Liver (tissue), 8 donors: ENCODE measurements at regions not wholly inside any gene's neighbourhood (a gene's known extent, or its start where the extent isn't known, plus 50 kb on each side); places are given as distances from the start of the nearest gene placed in this dataset.

ENCODE experiments used
- DNase-seq: peaks from one replicate; pipeline ENCODE4 v3.0.0-alpha.2; 2017; ENCODE audit warnings: low spot score
- H3K27ac ChIP-seq, 2 donors: one replicate each; pipeline ENCODE4 v1.7.0; 2013; ENCODE audit warnings: inconsistent platforms in 2 of 2, low read length in 2 of 2, control low read depth in 1 of 2, low read depth in 1 of 2, mild to moderate bottlenecking in 1 of 2
- H3K27me3 ChIP-seq, 4 donors: one replicate each; pipeline versions ENCODE4 v1.6.1 to v1.7.0; 2013; ENCODE audit warnings: low read length in 3 of 4, inconsistent platforms in 1 of 4, mild to moderate bottlenecking in 1 of 4, moderate library complexity in 1 of 4; ENCODE audit not compliant: control insufficient read depth in 4 of 4, insufficient read depth in 4 of 4
- H3K36me3 ChIP-seq, 4 donors: one replicate each; pipeline versions ENCODE4 v1.6.1 to v1.7.0; 2013; ENCODE audit warnings: low read length in 3 of 4, mild to moderate bottlenecking in 3 of 4, low read depth in 1 of 4, moderate library complexity in 1 of 4; ENCODE audit not compliant: control insufficient read depth in 4 of 4, insufficient read depth in 3 of 4
- H3K4me1 ChIP-seq, 4 donors: one replicate each; pipeline versions ENCODE4 v1.6.1 to v1.7.0; 2013; ENCODE audit warnings: low read length in 3 of 4, mild to moderate bottlenecking in 3 of 4, moderate library complexity in 1 of 4; ENCODE audit not compliant: control insufficient read depth in 4 of 4, insufficient read depth in 4 of 4
- H3K4me3 ChIP-seq, 3 donors: one replicate each; pipeline versions ENCODE4 v1.6.1 to v1.7.0; 2013; ENCODE audit warnings: low read length in 3 of 3, control low read depth in 1 of 3, low read depth in 1 of 3, mild to moderate bottlenecking in 1 of 3
- H3K9ac ChIP-seq, 2 donors: one replicate each; pipeline ENCODE4 v1.7.0; 2013; ENCODE audit warnings: low read length in 2 of 2, mild to moderate bottlenecking in 2 of 2, moderate library complexity in 2 of 2, control low read depth in 1 of 2, low read depth in 1 of 2
- H3K9me3 ChIP-seq, 4 donors: one replicate each; pipeline versions ENCODE4 v1.6.1 to v1.7.0; 2013; ENCODE audit warnings: low read length in 3 of 4; ENCODE audit not compliant: control insufficient read depth in 4 of 4
- EGR1 ChIP-seq, 2 donors: IDR thresholded peaks; 2 replicates each; pipeline ENCODE4 v1.6.1; 2016 to 2018; ENCODE audit warnings: antibody characterized with exemption in 2 of 2, low read depth in 2 of 2
- FOXA1 ChIP-seq: IDR thresholded peaks from 2 replicates; pipeline ENCODE4 v1.6.1; 2016; ENCODE audit warnings: antibody characterized with exemption
- FOXA2 ChIP-seq: IDR thresholded peaks from 2 replicates; pipeline ENCODE4 v1.6.1; 2016; ENCODE audit warnings: antibody characterized with exemption
- GABPA ChIP-seq, 2 donors: IDR thresholded peaks in 1 of 2; conservative IDR thresholded peaks in 1 of 2; 2 replicates each; pipeline ENCODE4 v1.6.1; 2016; ENCODE audit warnings: antibody characterized with exemption in 2 of 2, mild to moderate bottlenecking in 1 of 2, moderate library complexity in 1 of 2
- HNF4A ChIP-seq, 2 donors: conservative IDR thresholded peaks; 2 replicates each; pipeline ENCODE4 v1.6.1; 2016; ENCODE audit warnings: antibody characterized with exemption in 2 of 2, mild to moderate bottlenecking in 2 of 2
- HNF4G ChIP-seq: IDR thresholded peaks from 2 replicates; pipeline ENCODE4 v1.6.1; 2016; ENCODE audit warnings: antibody characterized with exemption
- JUND ChIP-seq, 2 donors: IDR thresholded peaks; 2 replicates each; pipeline ENCODE4 v1.6.1; 2016; ENCODE audit warnings: antibody characterized with exemption in 2 of 2
- NR2F2 ChIP-seq: IDR thresholded peaks from 2 replicates; pipeline ENCODE4 v1.6.1; 2016; ENCODE audit warnings: antibody characterized with exemption
- RAD21 ChIP-seq, 2 donors: IDR thresholded peaks; 2 replicates each; pipeline ENCODE4 v1.6.1; 2016; ENCODE audit warnings: antibody characterized with exemption in 2 of 2, mild to moderate bottlenecking in 2 of 2
- RXRA ChIP-seq, 2 donors: IDR thresholded peaks; 2 replicates each; pipeline ENCODE4 v1.6.1; 2017 to 2018; ENCODE audit warnings: antibody characterized with exemption in 2 of 2, mild to moderate bottlenecking in 1 of 2
- SP1 ChIP-seq: IDR thresholded peaks from 2 replicates; pipeline ENCODE4 v1.6.1; 2018; ENCODE audit warnings: antibody characterized with exemption, mild to moderate bottlenecking
- TAF1 ChIP-seq: conservative IDR thresholded peaks from 2 replicates; pipeline ENCODE4 v1.6.1; 2016; ENCODE audit warnings: antibody characterized with exemption, mild to moderate bottlenecking
- YY1 ChIP-seq: IDR thresholded peaks from 2 replicates; pipeline ENCODE4 v1.6.1; 2016; ENCODE audit warnings: antibody characterized with exemption, mild to moderate bottlenecking
- WGBS: extraction: QIAGEN DNeasy Blood & Tissue Kit; methylation state at CpG from one replicate; pipeline ENCODE4 v1.1.7; 2013; 5-methylcytosine and 5-hydroxymethylcytosine counted together
- TF ChIP-seq, protein P1 (sequence below): IDR thresholded peaks from 2 replicates; pipeline ENCODE4 v1.6.1; 2016; ENCODE audit warnings: antibody characterized with exemption
- TF ChIP-seq, protein P2 (sequence below): IDR thresholded peaks from 2 replicates; pipeline ENCODE4 v1.6.1; 2016; ENCODE audit warnings: antibody characterized with exemption
- TF ChIP-seq, protein P3 (sequence below): IDR thresholded peaks from 2 replicates; pipeline ENCODE4 v1.6.1; 2016; ENCODE audit warnings: antibody characterized with exemption
- TF ChIP-seq, protein P4 (sequence below): IDR thresholded peaks from 2 replicates; pipeline ENCODE4 v1.6.1; 2016; ENCODE audit warnings: antibody characterized with exemption, mild to moderate bottlenecking
- TF ChIP-seq, protein P5 (sequence below): fragments of 150-350 bp; IDR thresholded peaks from 2 replicates; pipeline ENCODE4 v1.5.1; 2017; ENCODE audit warnings: improper control_type of control experiment, low read depth, low read length; ENCODE audit not compliant: missing input control
- donor health status: healthy.
- donor health status: healthy.
- donor health status: healthy.
- donor health status: healthy.
- donor health status: healthy.

DNA sequence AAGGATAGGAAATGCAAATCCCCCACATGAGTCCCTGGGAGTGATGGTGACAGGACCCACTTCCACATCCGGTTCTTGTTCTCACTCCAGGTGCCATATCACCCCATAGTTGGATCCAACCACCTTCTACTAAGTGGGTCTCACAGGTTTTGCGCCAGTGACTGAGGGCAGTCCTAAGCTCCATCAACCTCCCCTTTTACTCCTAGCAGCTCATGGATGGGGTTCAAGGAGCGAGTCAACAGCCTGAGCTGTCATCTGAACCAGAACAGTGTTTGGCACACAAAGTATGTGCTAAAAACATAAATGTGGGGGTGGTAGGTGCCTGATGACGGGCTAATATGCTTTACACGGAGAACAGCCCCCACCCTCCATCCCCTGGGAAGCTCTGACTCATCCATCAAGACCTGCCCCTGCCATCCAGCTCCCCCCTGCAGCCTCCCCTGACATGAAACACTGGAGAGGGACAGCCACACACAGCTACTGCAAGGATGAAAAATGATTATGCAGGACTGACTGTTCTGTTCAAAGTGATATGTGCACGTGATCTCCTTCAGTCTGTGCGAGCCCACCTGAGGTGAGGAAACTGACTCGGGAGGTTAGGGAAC is 143.2 kb upstream of the CDH5 start:
- H3K27ac ChIP-seq, result no peak overlapping the region
- TF ChIP-seq EGR1 (IDR thresholded peaks at IDR 0.05; ENCODE audit: low read depth in 2 of 2) (no peak), RXRA (IDR thresholded peaks at IDR 0.05) (no peak), GABPA (IDR thresholded peaks at IDR 0.05 in 1 of 2, conservative IDR thresholded peaks at IDR 0.05 in 1 of 2) (no peak), HNF4G (no peak), FOXA1 (no peak), SP1 (no peak), RAD21 (IDR thresholded peaks at IDR 0.05) (no peak), JUND (IDR thresholded peaks at IDR 0.05) (no peak), HNF4A (conservative IDR thresholded peaks at IDR 0.05) (no peak), NR2F2 (no peak), YY1 (no peak)
- TF ChIP-seq, protein P1, sequence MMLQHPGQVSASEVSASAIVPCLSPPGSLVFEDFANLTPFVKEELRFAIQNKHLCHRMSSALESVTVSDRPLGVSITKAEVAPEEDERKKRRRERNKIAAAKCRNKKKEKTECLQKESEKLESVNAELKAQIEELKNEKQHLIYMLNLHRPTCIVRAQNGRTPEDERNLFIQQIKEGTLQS, result no peak
- TF ChIP-seq, protein P2, sequence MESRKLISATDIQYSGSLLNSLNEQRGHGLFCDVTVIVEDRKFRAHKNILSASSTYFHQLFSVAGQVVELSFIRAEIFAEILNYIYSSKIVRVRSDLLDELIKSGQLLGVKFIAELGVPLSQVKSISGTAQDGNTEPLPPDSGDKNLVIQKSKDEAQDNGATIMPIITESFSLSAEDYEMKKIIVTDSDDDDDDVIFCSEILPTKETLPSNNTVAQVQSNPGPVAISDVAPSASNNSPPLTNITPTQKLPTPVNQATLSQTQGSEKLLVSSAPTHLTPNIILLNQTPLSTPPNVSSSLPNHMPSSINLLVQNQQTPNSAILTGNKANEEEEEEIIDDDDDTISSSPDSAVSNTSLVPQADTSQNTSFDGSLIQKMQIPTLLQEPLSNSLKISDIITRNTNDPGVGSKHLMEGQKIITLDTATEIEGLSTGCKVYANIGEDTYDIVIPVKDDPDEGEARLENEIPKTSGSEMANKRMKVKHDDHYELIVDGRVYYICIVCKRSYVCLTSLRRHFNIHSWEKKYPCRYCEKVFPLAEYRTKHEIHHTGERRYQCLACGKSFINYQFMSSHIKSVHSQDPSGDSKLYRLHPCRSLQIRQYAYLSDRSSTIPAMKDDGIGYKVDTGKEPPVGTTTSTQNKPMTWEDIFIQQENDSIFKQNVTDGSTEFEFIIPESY, result no peak
- TF ChIP-seq, protein P3, sequence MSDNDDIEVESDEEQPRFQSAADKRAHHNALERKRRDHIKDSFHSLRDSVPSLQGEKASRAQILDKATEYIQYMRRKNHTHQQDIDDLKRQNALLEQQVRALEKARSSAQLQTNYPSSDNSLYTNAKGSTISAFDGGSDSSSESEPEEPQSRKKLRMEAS, result no peak
- TF ChIP-seq, protein P4, sequence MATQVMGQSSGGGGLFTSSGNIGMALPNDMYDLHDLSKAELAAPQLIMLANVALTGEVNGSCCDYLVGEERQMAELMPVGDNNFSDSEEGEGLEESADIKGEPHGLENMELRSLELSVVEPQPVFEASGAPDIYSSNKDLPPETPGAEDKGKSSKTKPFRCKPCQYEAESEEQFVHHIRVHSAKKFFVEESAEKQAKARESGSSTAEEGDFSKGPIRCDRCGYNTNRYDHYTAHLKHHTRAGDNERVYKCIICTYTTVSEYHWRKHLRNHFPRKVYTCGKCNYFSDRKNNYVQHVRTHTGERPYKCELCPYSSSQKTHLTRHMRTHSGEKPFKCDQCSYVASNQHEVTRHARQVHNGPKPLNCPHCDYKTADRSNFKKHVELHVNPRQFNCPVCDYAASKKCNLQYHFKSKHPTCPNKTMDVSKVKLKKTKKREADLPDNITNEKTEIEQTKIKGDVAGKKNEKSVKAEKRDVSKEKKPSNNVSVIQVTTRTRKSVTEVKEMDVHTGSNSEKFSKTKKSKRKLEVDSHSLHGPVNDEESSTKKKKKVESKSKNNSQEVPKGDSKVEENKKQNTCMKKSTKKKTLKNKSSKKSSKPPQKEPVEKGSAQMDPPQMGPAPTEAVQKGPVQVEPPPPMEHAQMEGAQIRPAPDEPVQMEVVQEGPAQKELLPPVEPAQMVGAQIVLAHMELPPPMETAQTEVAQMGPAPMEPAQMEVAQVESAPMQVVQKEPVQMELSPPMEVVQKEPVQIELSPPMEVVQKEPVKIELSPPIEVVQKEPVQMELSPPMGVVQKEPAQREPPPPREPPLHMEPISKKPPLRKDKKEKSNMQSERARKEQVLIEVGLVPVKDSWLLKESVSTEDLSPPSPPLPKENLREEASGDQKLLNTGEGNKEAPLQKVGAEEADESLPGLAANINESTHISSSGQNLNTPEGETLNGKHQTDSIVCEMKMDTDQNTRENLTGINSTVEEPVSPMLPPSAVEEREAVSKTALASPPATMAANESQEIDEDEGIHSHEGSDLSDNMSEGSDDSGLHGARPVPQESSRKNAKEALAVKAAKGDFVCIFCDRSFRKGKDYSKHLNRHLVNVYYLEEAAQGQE, result no peak
- DNase-seq, result no peak

DNA sequence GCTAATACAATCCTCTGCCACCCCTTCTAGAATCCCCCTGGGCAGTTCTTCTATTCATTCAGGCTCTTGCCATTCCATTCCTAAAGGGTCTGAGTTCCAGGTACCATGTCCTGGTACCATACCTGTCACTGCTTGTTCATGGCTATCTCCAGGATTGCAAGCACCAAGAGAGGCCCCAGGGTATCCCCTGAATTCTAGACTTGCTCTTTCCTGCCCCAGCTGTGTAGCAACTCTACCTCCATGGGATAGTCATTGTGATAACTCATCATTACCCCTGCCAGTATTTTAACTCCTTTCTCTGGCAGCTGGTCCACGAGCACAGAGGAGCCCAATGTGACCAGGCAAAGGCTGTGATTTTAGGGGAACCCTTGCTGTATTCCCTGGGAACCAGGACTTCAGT is 143.7 kb upstream of the CDH5 start:
- no peak overlapping the region for H3K27ac ChIP-seq
- H3K4me3 ChIP-seq, result no peak overlapping the region
- H3K4me1 ChIP-seq, result no peaks in the 10 kb centered on the region
- H3K9ac ChIP-seq, result no peak overlapping the region
- no peaks in the 10 kb centered on the region for H3K36me3 ChIP-seq
- H3K9me3 ChIP-seq, result no peaks in the 10 kb centered on the region
- DNase-seq, result no peak
- H3K27me3 ChIP-seq, result no peaks in the 10 kb centered on the region
- 79% methylated on average over 1 of the region's 1 CpG for WGBS
- TF ChIP-seq GABPA (IDR thresholded peaks at IDR 0.05 in 1 of 2, conservative IDR thresholded peaks at IDR 0.05 in 1 of 2) (no peak), RXRA (IDR thresholded peaks at IDR 0.05) (no peak), HNF4A (conservative IDR thresholded peaks at IDR 0.05) (no peak), TAF1 (no peak), FOXA2 (no peak), SP1 (no peak), FOXA1 (no peak), EGR1 (IDR thresholded peaks at IDR 0.05; ENCODE audit: low read depth in 2 of 2) (no peak), HNF4G (no peak)
- TF ChIP-seq, protein P4, result no peak
- TF ChIP-seq, protein P2, result no peak
- TF ChIP-seq, protein P5, sequence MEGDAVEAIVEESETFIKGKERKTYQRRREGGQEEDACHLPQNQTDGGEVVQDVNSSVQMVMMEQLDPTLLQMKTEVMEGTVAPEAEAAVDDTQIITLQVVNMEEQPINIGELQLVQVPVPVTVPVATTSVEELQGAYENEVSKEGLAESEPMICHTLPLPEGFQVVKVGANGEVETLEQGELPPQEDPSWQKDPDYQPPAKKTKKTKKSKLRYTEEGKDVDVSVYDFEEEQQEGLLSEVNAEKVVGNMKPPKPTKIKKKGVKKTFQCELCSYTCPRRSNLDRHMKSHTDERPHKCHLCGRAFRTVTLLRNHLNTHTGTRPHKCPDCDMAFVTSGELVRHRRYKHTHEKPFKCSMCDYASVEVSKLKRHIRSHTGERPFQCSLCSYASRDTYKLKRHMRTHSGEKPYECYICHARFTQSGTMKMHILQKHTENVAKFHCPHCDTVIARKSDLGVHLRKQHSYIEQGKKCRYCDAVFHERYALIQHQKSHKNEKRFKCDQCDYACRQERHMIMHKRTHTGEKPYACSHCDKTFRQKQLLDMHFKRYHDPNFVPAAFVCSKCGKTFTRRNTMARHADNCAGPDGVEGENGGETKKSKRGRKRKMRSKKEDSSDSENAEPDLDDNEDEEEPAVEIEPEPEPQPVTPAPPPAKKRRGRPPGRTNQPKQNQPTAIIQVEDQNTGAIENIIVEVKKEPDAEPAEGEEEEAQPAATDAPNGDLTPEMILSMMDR, result no peak

More for the DNA sequence above, 143.2 kb upstream of the CDH5 start:
- no peak overlapping the region for H3K9ac ChIP-seq
- no peaks in the 10 kb centered on the region for H3K9me3 ChIP-seq
- 56% methylated on average over 8 of the region's 8 CpGs for WGBS
- no peak overlapping the region for H3K4me3 ChIP-seq
- no peaks in the 10 kb centered on the region for H3K27me3 ChIP-seq
- no peaks in the 10 kb centered on the region for H3K36me3 ChIP-seq
- H3K4me1 ChIP-seq, result no peaks in the 10 kb centered on the region
